Hepatocyte (in vitro differentiated cells): ENCODE measurements at regions not wholly inside any gene's neighbourhood (a gene's known extent, or its start where the extent isn't known, plus 50 kb on each side); places are given as distances from the start of the nearest gene placed in this dataset.

ENCODE experiments used
- CTCF ChIP-seq: fragments of 200-600 bp; sonication (generic); IDR thresholded peaks from 2 replicates; pipeline ENCODE4 v1.5.1; 2016; ENCODE audit warnings: antibody characterized with exemption, mild to moderate bottlenecking; ENCODE audit not compliant: poor library complexity
- EZH2 ChIP-seq: fragments of 200-600 bp; sonication (generic); IDR thresholded peaks from 2 replicates; pipeline ENCODE4 v1.6.1; 2016; ENCODE audit warnings: antibody characterized with exemption, mild to moderate bottlenecking, borderline replicate concordance

- TF ChIP-seq CTCF (no peak), EZH2 (no peak)
Observed at GRCh38 chr20:4411744-4412143, 162.7 kb upstream of the ADRA1D start.
